NCI-H524 (cell line): ENCODE measurements at regions not wholly inside any gene's neighbourhood (a gene's known extent, or its start where the extent isn't known, plus 50 kb on each side); places are given as distances from the start of the nearest gene placed in this dataset.
"Not testable (repeated sequence)": the region's sequence is repeated elsewhere in the genome, so short reads cannot be mapped to it uniquely, and the experiment has no call there.

ENCODE experiments used
- DNase-seq, 2 experiments: peaks; one replicate each; lab custom pipeline; 2025; lab: John Stamatoyannopoulos, UW

- no peak for DNase-seq
These were observed 258.2 kb upstream of the IRS2 start for GRCh38 chr13:110044551-110045111.

DNA sequence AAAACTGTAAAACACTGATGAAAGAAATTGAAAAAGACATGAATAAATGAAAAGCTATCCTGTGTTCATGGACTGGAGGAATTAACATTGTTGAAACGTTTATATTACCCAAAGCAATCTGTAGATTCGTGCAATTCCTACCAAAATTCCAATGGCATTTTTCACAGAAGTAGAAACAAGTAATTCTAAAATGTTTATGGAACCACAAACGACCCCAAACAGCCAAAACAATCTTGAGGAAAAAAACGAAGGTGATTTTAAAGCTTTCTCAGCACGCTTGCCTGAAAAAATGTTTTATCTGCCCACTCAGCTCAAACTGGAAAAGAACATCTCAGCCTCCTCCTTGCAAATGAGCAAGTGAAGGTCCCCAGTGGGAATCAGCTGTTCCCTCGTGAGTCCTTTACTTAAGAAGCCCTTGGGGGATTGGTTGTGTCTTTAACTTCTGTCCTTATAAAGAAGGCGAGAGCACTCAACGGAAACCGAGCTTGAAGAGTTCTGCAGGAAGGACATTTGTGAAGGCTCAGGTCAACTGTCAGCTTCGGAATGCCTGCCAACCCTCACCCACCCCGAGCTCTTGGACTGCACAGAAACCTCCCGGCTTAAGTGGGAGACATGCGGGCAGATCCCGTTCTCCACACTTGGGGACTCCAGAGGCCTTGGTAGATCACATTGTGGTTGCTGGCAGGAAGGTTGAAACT lies 256.0 kb upstream of the IRS2 start:
- DNase-seq: no peak

GRCh38 chr13:110041638-110042037 lies 255.3 kb upstream of the IRS2 start:
- not testable (repeated sequence) for DNase-seq

DNA sequence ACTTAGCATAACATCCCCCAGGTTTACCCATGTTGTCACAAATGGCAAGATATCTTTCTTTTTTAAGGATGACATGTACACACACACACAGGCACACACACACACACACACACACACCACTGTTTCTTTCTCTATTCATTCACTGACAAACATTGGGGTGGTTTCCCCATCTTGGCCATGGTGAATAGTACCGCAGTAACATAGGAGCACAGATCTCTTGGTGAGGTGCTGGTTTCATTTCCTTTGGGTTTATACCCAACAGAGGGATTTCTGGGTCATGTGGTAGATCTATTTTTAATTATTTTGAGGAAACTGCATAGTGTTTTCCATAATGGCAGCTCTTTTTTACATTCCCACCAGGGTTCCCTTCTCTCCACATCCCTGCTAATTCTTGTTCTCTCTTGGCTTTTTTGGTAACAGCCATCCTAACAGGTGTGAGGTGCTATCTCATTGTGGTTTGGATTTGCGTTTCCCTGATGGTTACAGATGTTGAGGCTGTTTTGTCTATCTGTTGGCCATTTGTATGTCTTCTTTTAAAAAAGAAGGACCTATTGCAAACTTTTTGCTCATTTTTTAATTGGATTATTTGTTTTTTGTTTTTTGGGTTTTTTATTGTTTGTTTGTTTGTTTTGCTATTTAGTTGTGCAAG lies 251.7 kb upstream of the IRS2 start:
- DNase-seq: no peak

DNA sequence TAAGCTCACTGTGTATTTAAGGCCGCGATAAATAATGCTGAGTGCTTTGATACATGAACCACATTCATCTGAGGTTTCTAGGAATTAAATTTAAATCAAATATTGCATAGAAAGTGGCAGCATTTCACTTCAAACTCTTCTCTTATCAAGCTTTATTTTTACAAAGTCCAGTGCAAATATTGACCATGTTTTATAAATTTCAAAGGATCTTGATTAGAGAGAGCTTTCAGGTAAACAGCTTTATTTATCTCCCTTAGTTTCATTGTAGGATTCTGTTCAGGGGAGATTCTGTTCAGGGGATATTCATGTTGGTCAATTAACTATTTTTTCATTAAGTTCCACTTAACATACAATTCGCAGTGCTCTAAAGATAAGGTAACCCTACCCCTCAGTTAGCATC lies 249.7 kb upstream of the IRS2 start:
- no peak for DNase-seq

DNA sequence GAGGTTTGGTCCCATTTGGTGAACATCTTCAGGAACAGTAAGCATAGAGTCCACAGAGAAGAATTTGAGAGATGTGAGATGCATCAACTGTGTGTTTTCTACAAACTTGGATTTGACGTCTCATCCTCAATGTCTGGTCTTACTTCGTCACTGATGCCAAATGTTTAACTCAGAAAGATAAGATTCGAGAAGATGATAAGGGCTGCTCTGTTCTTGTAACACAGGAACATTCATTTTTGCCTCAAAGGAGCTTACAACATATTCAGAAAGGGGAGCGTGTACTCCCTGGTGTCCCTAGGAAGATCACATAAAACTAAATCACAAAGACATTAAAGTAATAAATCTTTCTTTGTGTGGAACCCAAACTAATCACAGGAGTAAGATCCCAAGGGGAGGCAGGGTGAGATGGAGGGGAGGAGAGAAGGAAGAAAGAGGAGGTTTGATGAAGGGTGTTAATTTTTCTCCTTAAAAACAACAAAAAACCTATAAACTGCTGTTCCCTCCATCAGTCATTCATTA lies 247.7 kb upstream of the IRS2 start:
- DNase-seq: no peak

- no peak for DNase-seq
These were observed 246.6 kb upstream of the IRS2 start for GRCh38 chr13:110032969-110033368.

DNA sequence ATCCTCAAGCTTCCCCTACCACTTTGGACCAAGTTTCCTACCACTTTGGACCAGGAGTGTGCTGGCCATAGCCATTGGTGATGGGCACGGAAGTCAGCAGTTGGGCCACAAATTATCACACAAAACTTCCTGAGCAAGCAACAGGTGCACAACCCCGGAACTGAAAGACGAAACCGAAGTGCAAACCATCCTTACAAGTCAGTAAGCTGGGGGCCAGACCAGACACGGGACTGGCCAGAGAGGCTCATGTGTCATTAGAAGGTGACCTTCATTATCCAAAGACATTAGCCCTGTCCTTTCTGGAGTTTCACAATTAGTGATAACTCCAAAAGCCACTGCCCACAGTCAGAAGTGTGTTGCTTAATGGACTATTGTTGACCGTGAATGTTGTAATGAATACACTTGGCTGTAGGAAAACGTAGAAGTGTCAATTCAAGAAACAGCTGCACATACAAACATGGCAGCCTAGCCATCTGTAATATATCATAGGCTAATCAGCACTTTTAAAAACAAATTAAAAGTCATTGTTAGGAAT lies 244.1 kb upstream of the IRS2 start:
- DNase-seq: no peak

DNA sequence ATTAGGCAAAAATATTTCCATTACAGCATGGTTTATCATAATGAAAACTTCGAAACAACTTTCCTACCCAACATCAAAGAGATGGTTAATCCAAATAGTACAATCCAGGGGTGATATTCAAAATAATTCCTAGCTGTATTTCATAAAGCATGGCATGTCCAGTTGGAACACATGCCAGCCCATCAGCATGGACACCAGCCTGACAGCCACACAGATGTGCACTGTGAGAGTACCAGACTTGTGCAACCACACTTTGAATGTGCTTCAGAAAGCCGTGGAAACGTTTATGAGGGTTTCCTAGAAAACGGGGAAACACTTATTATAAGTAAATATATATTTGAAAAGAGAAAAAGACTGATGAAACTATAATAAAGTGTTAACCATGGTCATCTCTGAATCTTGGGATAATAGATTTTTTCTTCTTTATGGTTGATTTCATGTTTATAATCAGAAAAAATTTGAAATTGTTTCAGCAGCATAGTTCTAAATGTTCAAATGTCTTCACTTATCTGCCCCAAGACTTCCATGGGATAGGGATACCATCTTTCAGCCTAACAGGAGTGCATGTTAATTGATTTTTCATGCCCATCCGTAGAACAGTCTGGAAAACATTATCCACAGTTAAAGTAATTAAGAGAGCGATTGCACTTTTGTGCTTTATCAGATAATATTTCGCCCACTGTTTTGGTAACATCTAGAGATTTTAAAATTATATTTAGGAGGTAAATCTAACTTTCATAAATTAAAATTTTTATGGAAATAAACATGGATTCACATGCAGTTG lies 242.6 kb upstream of the IRS2 start:
- no peak for DNase-seq

GRCh38 chr13:110028311-110028710 lies 241.9 kb upstream of the IRS2 start:
- DNase-seq: no peak

GRCh38 chr13:110027470-110028240 lies 241.3 kb upstream of the IRS2 start:
- DNase-seq: no peak

GRCh38 chr13:110024645-110024980 lies 238.2 kb upstream of the IRS2 start:
- DNase-seq: no peak

GRCh38 chr13:110023729-110024644 lies 237.6 kb upstream of the IRS2 start:
- DNase-seq: peak in 1 of 2 experiments; percentile 55

DNA sequence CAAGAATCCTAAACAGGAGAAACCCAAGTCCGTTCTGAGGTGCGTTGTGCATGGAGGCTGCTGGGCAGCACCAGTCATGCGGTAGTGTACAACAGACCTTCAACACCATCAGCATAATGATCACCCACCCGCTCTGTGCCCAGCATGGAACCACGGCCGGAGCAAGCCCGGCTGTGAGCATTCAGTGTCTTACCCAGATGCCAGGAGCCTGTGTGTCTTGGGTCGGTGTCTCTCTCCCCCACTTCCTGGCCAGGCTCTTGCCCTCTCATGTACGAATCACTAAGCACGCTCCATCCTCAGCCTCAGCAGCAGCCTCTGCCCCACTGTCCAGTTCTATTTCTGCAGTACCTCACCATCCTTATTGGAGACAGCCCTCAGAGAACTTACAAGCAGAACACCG lies 231.6 kb upstream of the IRS2 start:
- no peak for DNase-seq

GRCh38 chr13:110017379-110017778 lies 231.0 kb upstream of the IRS2 start:
- DNase-seq: no peak

- no peak for DNase-seq
These were observed 228.9 kb upstream of the IRS2 start for GRCh38 chr13:110015253-110015652.

GRCh38 chr13:110014719-110015118 lies 228.3 kb upstream of the IRS2 start:
- DNase-seq: peak in 1 of 2 experiments; percentile 8

- no peak for DNase-seq
These were observed 225.8 kb upstream of the IRS2 start for GRCh38 chr13:110012102-110012739.

GRCh38 chr13:110010404-110011138 lies 224.2 kb upstream of the IRS2 start:
- DNase-seq: no peak
